B cell (primary cell): ENCODE measurements at regions not wholly inside any gene's neighbourhood (a gene's known extent, or its start where the extent isn't known, plus 50 kb on each side); places are given as distances from the start of the nearest gene placed in this dataset.

Source experiments
- ATAC-seq: fragments of 200-7000 bp; cut with Tn5 transposase; one replicate; pipeline ENCODE4 v1.10.0; 2021; ENCODE audit warnings: low read depth, mild to moderate bottlenecking, moderate number of reproducible peaks, moderate library complexity
- CTCF ChIA-PET: fragments of 350-600 bp; sonication (Branson Sonifier 250); formaldehyde crosslinking; loops from one replicate; lab custom pipeline; 2021; ENCODE audit warnings: antibody characterized with exemption, inconsistent platforms; lab: Charles Lee
- POLR2A ChIA-PET: fragments of 350-600 bp; sonication (Branson Sonifier 250); formaldehyde crosslinking; loops from one replicate; lab custom pipeline; 2021; ENCODE audit warnings: antibody characterized with exemption; lab: Charles Lee
- DNase-seq: peaks from one replicate; pipeline ENCODE4 v3.0.0; 2013
- H2AFZ ChIP-seq: 2 replicates; pipeline ENCODE4 v1.6.1; 2012; ENCODE audit warnings: mild to moderate bottlenecking, low read depth, low read length; ENCODE audit not compliant: insufficient read depth, poor library complexity, severe bottlenecking
- H3K27ac ChIP-seq, 2 donors: 1 replicate in 1 of 2; 2 replicates in 1 of 2; pipeline ENCODE4 v1.5.1; 2012 to 2013; ENCODE audit warnings: low read length in 2 of 2, mild to moderate bottlenecking in 2 of 2, moderate library complexity in 1 of 2
- H3K27me3 ChIP-seq, 4 experiments: fragments of 200-600 bp in 1 of 4; sonication (generic) in 1 of 4; replicated peaks in 1 of 4; 1 replicate in 2 of 4; 2 replicates in 2 of 4; pipeline versions ENCODE4 v1.6.1 to v1.7.0; 2013 to 2016; ENCODE audit warnings: low read length in 3 of 4, mild to moderate bottlenecking in 2 of 4, mixed read lengths in 1 of 4, moderate library complexity in 1 of 4; ENCODE audit not compliant: insufficient read depth in 4 of 4, control insufficient read depth in 3 of 4; ENCODE audit errors: control extremely low read depth in 1 of 4
- H3K36me3 ChIP-seq, 2 experiments: replicated peaks in 1 of 2; 1 replicate in 1 of 2; 2 replicates in 1 of 2; pipeline versions ENCODE4 v1.6.1 to v1.7.1; 2013; ENCODE audit warnings: low read length in 1 of 2; ENCODE audit not compliant: insufficient read depth in 2 of 2, control insufficient read depth in 1 of 2; ENCODE audit errors: control extremely low read depth in 1 of 2, extremely low read depth in 1 of 2
- H3K4me1 ChIP-seq, 2 donors: fragments of 200-600 bp in 1 of 2; sonication (generic) in 1 of 2; 1 replicate in 1 of 2; 2 replicates in 1 of 2; pipeline versions ENCODE4 v1.5.1 to v1.6.1; 2013 to 2017; ENCODE audit warnings: low read length in 2 of 2; ENCODE audit not compliant: control insufficient read depth in 2 of 2, insufficient read depth in 2 of 2
- H3K4me2 ChIP-seq: replicated peaks from 2 replicates; pipeline ENCODE3; 2012; ENCODE audit warnings: mild to moderate bottlenecking, low read depth, low read length; ENCODE audit not compliant: poor library complexity, severe bottlenecking
- H3K4me3 ChIP-seq, 5 experiments: fragments of 200-600 bp in 1 of 5; sonication (generic) in 1 of 5; 1 replicate in 3 of 5; 2 replicates in 2 of 5; pipeline versions ENCODE4 v1.5.1 to v1.7.0; 2011 to 2016; ENCODE audit warnings: low read length in 4 of 5, mild to moderate bottlenecking in 4 of 5, low read depth in 2 of 5, control low read depth in 1 of 5, moderate library complexity in 1 of 5; ENCODE audit not compliant: insufficient read depth in 1 of 5; ENCODE audit errors: control extremely low read depth in 1 of 5, extremely low read depth in 1 of 5
- H3K79me2 ChIP-seq: fragments of 200-600 bp; sonication (generic); one replicate; pipeline ENCODE4 v1.6.0; 2016; ENCODE audit warnings: low read length; ENCODE audit not compliant: control insufficient read depth, insufficient read depth
- H3K9ac ChIP-seq: fragments of 200-600 bp; sonication (generic); 2 replicates; pipeline ENCODE4 v1.6.1; 2017; ENCODE audit warnings: mild to moderate bottlenecking, low read length, moderate library complexity
- H3K9me3 ChIP-seq, 3 donors: one replicate each; pipeline versions ENCODE4 v1.6.1 to v1.7.1; 2013; ENCODE audit warnings: low read length in 2 of 3; ENCODE audit not compliant: control insufficient read depth in 2 of 3, insufficient read depth in 1 of 3; ENCODE audit errors: control extremely low read depth in 1 of 3
- H4K20me1 ChIP-seq: 2 replicates; pipeline ENCODE4 v1.6.0; 2012; ENCODE audit warnings: mild to moderate bottlenecking, low read length; ENCODE audit not compliant: insufficient read depth, control insufficient read depth, poor library complexity, severe bottlenecking
- H3K27ac Mint-ChIP-seq: one replicate; pipeline ENCODE4 v1.8.0; 2021; ENCODE audit warnings: mixed read lengths
- H3K27me3 Mint-ChIP-seq: one replicate; pipeline ENCODE4 v1.8.0; 2021; ENCODE audit warnings: mixed read lengths
- H3K4me1 Mint-ChIP-seq: one replicate; pipeline ENCODE4 v1.8.0; 2021; ENCODE audit warnings: mixed read lengths
- H3K4me3 Mint-ChIP-seq: one replicate; pipeline ENCODE4 v1.8.0; 2021; ENCODE audit warnings: mixed read lengths
- H3K9me3 Mint-ChIP-seq: one replicate; pipeline ENCODE4 v1.8.0; 2022; ENCODE audit warnings: mixed read lengths; ENCODE audit not compliant: insufficient read depth
- CTCF ChIP-seq: fragments of 200-600 bp; IDR thresholded peaks from one replicate; pipeline ENCODE4 v1.8.0; 2022; ENCODE audit warnings: antibody characterized with exemption, mild to moderate bottlenecking
- EZH2 ChIP-seq: IDR thresholded peaks from 2 replicates; pipeline ENCODE4 v1.6.1; 2012; ENCODE audit warnings: borderline replicate concordance, low read depth, mild to moderate bottlenecking, moderate library complexity, low read length; ENCODE audit not compliant: insufficient read depth, poor library complexity, severe bottlenecking
- WGBS: methylation state at CpG from one replicate; pipeline ENCODE4 v1.1.5; 2013; ENCODE audit warnings: missing lambda C conversion rate; ENCODE audit not compliant: insufficient coverage; 5-methylcytosine and 5-hydroxymethylcytosine counted together
- intact Hi-C: fragments of 100-400 bp; cut with micrococcal nuclease; formaldehyde crosslinking; loops from one replicate; pipeline ENCODE4 v1.10.0; 2022

DNA sequence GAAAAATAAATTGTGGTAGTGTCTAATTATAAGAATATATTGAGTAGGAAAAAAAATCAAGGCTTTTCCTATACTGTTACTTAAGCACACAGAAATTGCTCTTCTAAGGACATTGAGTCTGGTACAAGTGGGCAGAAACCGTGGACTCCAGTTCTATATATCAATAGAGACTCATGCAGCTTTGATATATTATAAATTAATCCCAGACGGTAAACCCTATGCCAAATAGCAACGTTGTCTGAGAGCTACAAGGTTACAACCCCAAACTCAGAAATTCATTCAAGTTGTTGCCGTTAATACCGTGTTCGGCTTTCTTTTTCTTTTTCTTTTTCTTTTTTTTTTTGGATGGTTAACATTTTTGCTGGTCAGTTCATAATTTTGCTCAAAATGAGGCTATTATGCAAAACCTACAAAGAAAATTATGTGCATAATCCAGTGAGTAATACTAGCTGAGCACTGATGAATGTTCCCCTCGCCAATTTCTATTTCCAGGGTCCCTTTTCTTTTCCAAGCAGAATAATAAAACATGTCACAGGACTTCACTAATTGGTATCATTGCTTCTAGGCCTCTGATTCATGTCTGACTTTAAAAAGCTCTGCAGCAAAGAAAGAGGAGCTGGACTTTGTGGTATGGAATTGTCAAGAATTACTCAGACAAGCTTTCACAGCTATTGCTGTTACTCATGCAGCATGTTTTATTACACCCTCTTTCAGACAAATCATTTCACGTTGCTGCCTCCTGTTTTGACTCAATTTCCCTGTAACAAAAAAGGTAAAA is 737.7 kb downstream of the NLGN4X start:
- H3K27me3 Mint-ChIP-seq = no peaks in the 10 kb centered on the region
- H3K4me3 Mint-ChIP-seq = no peak overlapping the region
- POLR2A ChIA-PET = no interaction called here

More for the DNA sequence above, 737.7 kb downstream of the NLGN4X start:
- Mint-ChIP-seq H3K27ac (no peak overlapping the region), H3K9me3 (no peaks in the 10 kb centered on the region), H3K4me1 (no peaks in the 10 kb centered on the region)
- DNase-seq (no peak), ATAC-seq (no peak)
- H3K36me3 ChIP-seq = no peaks in the 10 kb centered on the region
- intact Hi-C loops = no loop called here
- H3K79me2 ChIP-seq = no peaks in the 10 kb centered on the region
- H3K9ac ChIP-seq = no peak overlapping the region
- H3K27ac ChIP-seq = no peak overlapping the region
- no peaks in the 10 kb centered on the region for H3K9me3 ChIP-seq
- no peaks in the 10 kb centered on the region for H3K27me3 ChIP-seq
- H2AFZ ChIP-seq = no peak overlapping the region
- no peak overlapping the region for H3K4me3 ChIP-seq
- CTCF ChIA-PET = no interaction called here
- H4K20me1 ChIP-seq = no peaks in the 10 kb centered on the region
- TF ChIP-seq EZH2 = no peak
- TF ChIP-seq CTCF = no peak
- no peak overlapping the region for H3K4me2 ChIP-seq
- H3K4me1 ChIP-seq = no peaks in the 10 kb centered on the region
- WGBS = no CpG with 5 or more reads among the region's 8 CpGs
